Activated CD4-positive, alpha-beta T cell treated with anti-CD3 and anti-CD28 coated beads, Interleukin-2, Interleukin-6, amounts not matched to agents 100 ng/mL and 50 ng/mL, durations not matched to agents 16 hours and 8 hours (primary cell): ENCODE measurements at regions not wholly inside any gene's neighbourhood (a gene's known extent, or its start where the extent isn't known, plus 50 kb on each side); places are given as distances from the start of the nearest gene placed in this dataset.
"Not testable (repeated sequence)": the region's sequence is repeated elsewhere in the genome, so short reads cannot be mapped to it uniquely, and the experiment has no call there.

Experiments
- DNase-seq: peaks from one replicate; pipeline ENCODE4 v3.0.0-alpha.2; 2020

- no peak for DNase-seq
These were observed 335.7 kb downstream of the SQOR start for GRCh38 chr15:45970542-45970941.

- DNase-seq = no peak
These were observed 345.5 kb downstream of the SQOR start for GRCh38 chr15:45980366-45980765.

- no peak for DNase-seq
These were observed 346.8 kb downstream of the SQOR start for GRCh38 chr15:45981625-45982024.

GRCh38 chr15:45991863-45992262 lies 357.0 kb downstream of the SQOR start:
- no peak for DNase-seq

- no peak for DNase-seq
These were observed 358.2 kb downstream of the SQOR start for GRCh38 chr15:45993072-45993471.

- DNase-seq = no peak
These were observed 358.7 kb downstream of the SQOR start for GRCh38 chr15:45993508-45993907.

GRCh38 chr15:45995800-45996199 lies 361.0 kb downstream of the SQOR start:
- no peak for DNase-seq

- no peak for DNase-seq
These were observed 379.7 kb downstream of the SQOR start for GRCh38 chr15:46014532-46014931.

GRCh38 chr15:46034755-46035154 lies 399.9 kb downstream of the SQOR start:
- no peak for DNase-seq

GRCh38 chr15:46039703-46040102 lies 404.9 kb downstream of the SQOR start:
- no peak for DNase-seq

GRCh38 chr15:46041905-46042304 lies 407.1 kb downstream of the SQOR start:
- DNase-seq = no peak

GRCh38 chr15:46059921-46060594 lies 425.2 kb downstream of the SQOR start:
- no peak for DNase-seq

GRCh38 chr15:46061002-46061401 lies 426.2 kb downstream of the SQOR start:
- DNase-seq = no peak

GRCh38 chr15:46077220-46077619 lies 442.4 kb downstream of the SQOR start:
- DNase-seq = no peak

- DNase-seq = no peak
These were observed 444.2 kb downstream of the SQOR start for GRCh38 chr15:46079046-46079445.

- DNase-seq = no peak
These were observed 445.2 kb downstream of the SQOR start for GRCh38 chr15:46080016-46080415.

GRCh38 chr15:46088486-46089445 lies 453.9 kb downstream of the SQOR start:
- DNase-seq = no peak

GRCh38 chr15:46089467-46089935 lies 454.7 kb downstream of the SQOR start:
- DNase-seq = no peak

- peak; percentile 25 for DNase-seq
These were observed 457.1 kb downstream of the SQOR start for GRCh38 chr15:46091860-46092450.

- DNase-seq = not testable (repeated sequence)
These were observed 463.2 kb downstream of the SQOR start for GRCh38 chr15:46098006-46098405.

- DNase-seq = no peak
These were observed 475.9 kb downstream of the SQOR start for GRCh38 chr15:46110755-46111154.

- no peak for DNase-seq
These were observed 476.9 kb downstream of the SQOR start for GRCh38 chr15:46111730-46112129.

GRCh38 chr15:46117071-46117470 lies 482.2 kb downstream of the SQOR start:
- DNase-seq = no peak

GRCh38 chr15:46120713-46121112 lies 485.9 kb downstream of the SQOR start:
- DNase-seq = no peak
